GM12891 (cell line): ENCODE measurements at regions not wholly inside any gene's neighbourhood (a gene's known extent, or its start where the extent isn't known, plus 50 kb on each side); places are given as distances from the start of the nearest gene placed in this dataset.

Experiments used
- DNase-seq: peaks from one replicate; pipeline ENCODE4 v3.0.0; 2011; ENCODE audit warnings: low spot score; ENCODE audit not compliant: insufficient read length
- FAIRE-seq: peaks from 2 replicates; lab custom pipeline; 2011; peaks lifted over from hg19 to GRCh38; lab: Jason Lieb, UNC
- PAX5 ChIP-seq: IDR thresholded peaks from 2 replicates; pipeline ENCODE4 v1.6.1; 2011; ENCODE audit warnings: low read length, moderate library complexity, mild to moderate bottlenecking; ENCODE audit not compliant: insufficient read depth, severe bottlenecking
- POLR2A ChIP-seq: IDR thresholded peaks from 2 replicates; pipeline ENCODE4 v1.6.1; 2011; ENCODE audit warnings: low read depth, low read length, control low read depth
- POLR2AphosphoS5 ChIP-seq: IDR thresholded peaks from 2 replicates; pipeline ENCODE4 v1.6.1; 2011; ENCODE audit warnings: low read depth, low read length, control low read depth
- POU2F2 ChIP-seq: IDR thresholded peaks from 2 replicates; pipeline ENCODE4 v1.6.1; 2011; ENCODE audit warnings: low read depth, mild to moderate bottlenecking, control low read depth, low read length, moderate library complexity
- SPI1 ChIP-seq: IDR thresholded peaks from 2 replicates; pipeline ENCODE4 v1.6.1; 2011; ENCODE audit warnings: low read depth, low read length, control low read depth
- TAF1 ChIP-seq: IDR thresholded peaks from 2 replicates; pipeline ENCODE4 v1.6.1; 2011; ENCODE audit warnings: low read depth, low read length, control low read depth

- no peak for TF ChIP-seq POU2F2
- no peak for TF ChIP-seq PAX5
- no peak for TF ChIP-seq SPI1
- TF ChIP-seq TAF1, result no peak
- TF ChIP-seq POLR2AphosphoS5, result no peak
- no peak for TF ChIP-seq POLR2A
- FAIRE-seq, result no peak
These were observed 59.9 kb upstream of the BHLHE23 start for GRCh38 chr20:63066506-63067265.

DNA sequence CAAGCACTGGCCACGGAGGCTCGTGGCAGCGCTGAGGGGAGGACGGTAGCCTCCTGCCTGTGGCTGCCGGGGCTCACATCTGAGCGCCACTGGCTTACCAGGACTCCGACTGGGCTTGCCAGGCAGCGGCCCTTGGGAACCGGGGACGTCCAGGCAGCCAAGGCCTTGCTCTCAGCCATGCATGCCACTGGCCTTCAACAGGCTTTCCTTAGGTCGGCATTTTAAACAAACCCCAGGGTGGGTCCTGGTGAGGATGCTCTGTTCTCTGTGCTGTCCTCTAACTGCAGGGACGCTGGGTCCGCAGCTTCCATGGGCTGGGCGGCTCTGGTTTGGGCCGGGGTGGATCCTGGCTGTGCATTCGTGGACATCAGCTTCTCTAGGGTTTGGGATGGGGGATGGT lies 59.1 kb upstream of the BHLHE23 start:
- FAIRE-seq, result no peak
- no peak for DNase-seq
- TF ChIP-seq PAX5 (no peak), POU2F2 (no peak), TAF1 (no peak), POLR2AphosphoS5 (no peak), POLR2A (no peak), SPI1 (no peak)

More at GRCh38 chr20:63066506-63067265, 59.9 kb upstream of the BHLHE23 start:
- no peak for DNase-seq

GRCh38 chr20:63064745-63065711 lies 58.3 kb upstream of the BHLHE23 start:
- FAIRE-seq, result no peak
- TF ChIP-seq POLR2A (no peak), POLR2AphosphoS5 (no peak), TAF1 (no peak), SPI1 (no peak), PAX5 (no peak), POU2F2 (no peak)
- DNase-seq, result no peak

- FAIRE-seq (no peak), DNase-seq (no peak)
- TF ChIP-seq POLR2AphosphoS5, result no peak
- no peak for TF ChIP-seq POLR2A
- TF ChIP-seq PAX5, result no peak
- TF ChIP-seq SPI1, result no peak
- TF ChIP-seq TAF1, result no peak
- TF ChIP-seq POU2F2, result no peak
These were observed 57.5 kb upstream of the BHLHE23 start for GRCh38 chr20:63064310-63064709.

GRCh38 chr20:63062188-63063140 lies 55.7 kb upstream of the BHLHE23 start:
- FAIRE-seq (no peak), DNase-seq (no peak)
- TF ChIP-seq PAX5, result no peak
- TF ChIP-seq POLR2A, result no peak
- no peak for TF ChIP-seq TAF1
- TF ChIP-seq SPI1, result no peak
- no peak for TF ChIP-seq POLR2AphosphoS5
- TF ChIP-seq POU2F2, result no peak

DNA sequence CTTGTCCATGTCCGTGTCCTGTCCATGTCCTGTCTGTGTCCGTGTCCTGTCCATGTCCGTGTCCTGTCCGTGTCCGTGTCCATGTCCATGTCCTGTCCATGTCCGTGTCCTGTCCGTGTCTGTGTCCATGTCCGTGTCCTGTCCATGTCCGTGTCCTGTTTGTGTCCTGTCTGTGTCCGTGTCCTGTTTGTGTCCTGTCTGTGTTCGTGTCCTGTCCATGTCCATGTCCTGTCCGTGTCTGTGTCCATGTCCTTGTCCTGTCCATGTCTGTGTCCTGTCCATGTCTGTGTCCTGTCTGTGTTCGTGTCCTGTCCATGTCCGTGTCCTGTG lies 55.0 kb upstream of the BHLHE23 start:
- DNase-seq (no peak), FAIRE-seq (peak; percentile 73)
- no peak for TF ChIP-seq TAF1
- no peak for TF ChIP-seq POLR2AphosphoS5
- TF ChIP-seq SPI1, result no peak
- no peak for TF ChIP-seq POU2F2
- TF ChIP-seq POLR2A, result no peak
- TF ChIP-seq PAX5, result no peak

DNA sequence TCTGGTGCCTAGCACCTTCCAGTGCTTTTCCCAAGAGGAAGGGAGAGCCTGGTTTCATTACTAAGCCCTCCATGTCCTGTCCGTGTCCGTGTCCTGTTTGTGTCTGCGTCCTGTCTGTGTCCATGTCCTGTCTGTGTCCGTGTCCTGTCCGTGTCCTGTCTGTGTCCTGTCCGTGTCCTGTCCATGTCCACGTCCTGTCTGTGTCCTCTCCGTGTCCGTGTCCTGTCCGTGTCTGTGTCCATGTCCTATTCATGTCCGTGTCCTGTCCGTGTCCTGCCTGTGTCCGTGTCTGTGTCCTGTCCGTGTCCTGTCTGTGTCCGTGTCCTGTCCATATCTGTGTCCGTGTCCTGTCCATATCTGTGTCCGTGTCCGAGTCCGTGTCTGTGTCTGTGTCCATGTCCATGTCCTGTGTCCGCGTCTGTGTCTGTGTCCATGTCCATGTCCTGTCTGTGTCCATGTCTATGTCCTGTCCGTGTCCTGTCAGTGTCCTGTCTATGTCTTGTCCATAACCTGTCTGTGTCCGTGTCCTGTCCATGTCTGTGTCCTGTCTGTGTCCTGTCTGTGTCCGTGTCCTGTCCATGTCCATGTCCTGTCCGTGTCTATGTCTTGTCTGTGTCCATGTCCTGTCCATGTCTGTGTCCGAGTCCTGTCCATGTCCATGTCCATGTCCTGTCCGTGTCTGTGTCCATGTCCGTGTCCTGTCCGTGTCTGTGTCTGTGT lies 54.4 kb upstream of the BHLHE23 start:
- DNase-seq (no peak), FAIRE-seq (no peak)
- TF ChIP-seq POLR2A, result no peak
- no peak for TF ChIP-seq TAF1
- TF ChIP-seq POU2F2, result no peak
- no peak for TF ChIP-seq PAX5
- no peak for TF ChIP-seq SPI1
- TF ChIP-seq POLR2AphosphoS5, result no peak

DNA sequence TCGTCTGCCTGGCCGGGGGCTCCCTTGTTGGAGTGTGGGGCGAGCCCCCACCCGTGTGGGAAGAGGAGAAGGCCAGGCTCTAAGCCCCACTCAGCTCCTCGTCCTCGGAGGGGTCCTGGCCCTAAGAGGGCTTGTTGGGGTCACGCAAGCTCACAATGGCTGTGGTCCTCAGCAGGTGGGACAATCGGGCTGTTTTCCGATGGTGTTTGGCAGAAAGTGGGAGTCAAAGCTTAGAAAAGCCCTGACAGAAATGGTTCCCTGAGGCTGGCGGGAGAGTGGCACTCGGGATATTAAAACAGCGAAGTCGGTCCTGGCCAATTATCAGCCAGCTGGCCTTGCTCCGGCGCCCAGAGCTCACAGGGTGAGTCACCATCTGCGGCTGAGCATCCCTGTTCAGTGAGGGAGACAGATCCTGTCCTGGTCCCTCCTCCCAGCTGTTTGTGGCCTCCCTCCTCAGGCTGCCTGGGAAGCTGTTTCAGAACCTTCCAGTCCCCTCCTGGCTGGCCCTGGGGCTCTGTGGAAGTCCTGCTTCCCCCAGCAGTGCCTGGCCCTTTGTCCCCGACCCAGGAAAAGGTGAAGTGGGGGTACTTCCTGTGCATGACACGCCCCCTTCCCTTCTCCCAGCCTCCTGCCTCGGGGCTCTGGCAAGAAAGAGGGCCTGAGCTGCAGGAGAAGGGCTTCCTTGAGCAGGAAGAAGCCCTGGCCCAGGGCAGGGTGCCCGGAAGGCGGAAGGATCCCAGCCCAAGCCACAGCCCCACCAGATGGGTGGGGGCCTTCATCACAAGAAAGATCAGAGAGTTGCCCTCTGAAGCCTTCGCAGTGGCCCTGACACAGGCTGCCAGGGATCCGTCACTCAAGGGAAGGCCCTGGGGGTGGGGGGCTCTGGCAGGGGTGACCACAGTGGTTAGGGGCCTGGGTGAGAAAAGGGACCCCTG lies 53.6 kb upstream of the BHLHE23 start:
- TF ChIP-seq PAX5, result no peak
- no peak for TF ChIP-seq TAF1
- TF ChIP-seq POLR2A, result no peak
- TF ChIP-seq SPI1, result no peak
- no peak for TF ChIP-seq POU2F2
- no peak for TF ChIP-seq POLR2AphosphoS5
- DNase-seq, result no peak
- no peak for FAIRE-seq
